GM12878 (cell line): ENCODE measurements at regions not wholly inside any gene's neighbourhood (a gene's known extent, or its start where the extent isn't known, plus 50 kb on each side); places are given as distances from the start of the nearest gene placed in this dataset.

Experiments used
- CEBPB ChIP-seq, 2 experiments: fragments of 150-350 bp in 1 of 2; IDR thresholded peaks; 2 replicates each; pipeline ENCODE4 v1.6.1; 2012 to 2014; ENCODE audit warnings: low read depth in 2 of 2, low read length in 2 of 2, borderline replicate concordance in 1 of 2, inconsistent platforms in 1 of 2
- EZH2 ChIP-seq: IDR thresholded peaks from 2 replicates; pipeline ENCODE4 v1.6.1; 2012; ENCODE audit warnings: low read depth, mild to moderate bottlenecking, control low read depth, inconsistent platforms, low read length, borderline replicate concordance; ENCODE audit not compliant: control insufficient read depth
- FOS ChIP-seq: IDR thresholded peaks from 3 replicates; pipeline ENCODE4 v1.6.1; 2011; ENCODE audit warnings: borderline replicate concordance; ENCODE audit not compliant: insufficient read length; ENCODE audit errors: extremely low read depth
- FOXM1 ChIP-seq: IDR thresholded peaks from 2 replicates; pipeline ENCODE4 v1.6.1; 2012; ENCODE audit warnings: low read depth, mild to moderate bottlenecking, inconsistent platforms, low read length, moderate library complexity
- MTA3 ChIP-seq: IDR thresholded peaks from 2 replicates; pipeline ENCODE4 v1.6.1; 2012; ENCODE audit warnings: low read length, inconsistent platforms, borderline replicate concordance
- RBBP5 ChIP-seq: fragments of 200-600 bp; sonication (generic); conservative IDR thresholded peaks from 2 replicates; pipeline ENCODE4 v1.6.1; 2016
- TF ChIP-seq, protein P1 (sequence below), 3 experiments: IDR thresholded peaks in 2 of 3; conservative IDR thresholded peaks in 1 of 3; 2 replicates each; pipeline ENCODE4 v1.5.1; 2011; ENCODE audit warnings: low read depth in 3 of 3, low read length in 3 of 3, mild to moderate bottlenecking in 3 of 3, control low read depth in 2 of 3, moderate library complexity in 2 of 3, inconsistent platforms in 1 of 3, mixed read lengths in 1 of 3; ENCODE audit not compliant: control insufficient read depth in 2 of 3, insufficient read depth in 1 of 3; ENCODE audit errors: extremely low read depth in 1 of 3
- TF ChIP-seq, protein P2 (sequence below): fragments of 450-650 bp; IDR thresholded peaks from 2 replicates; pipeline ENCODE4 v1.6.1; 2017; ENCODE audit warnings: antibody characterized with exemption, mild to moderate bottlenecking, moderate library complexity

DNA sequence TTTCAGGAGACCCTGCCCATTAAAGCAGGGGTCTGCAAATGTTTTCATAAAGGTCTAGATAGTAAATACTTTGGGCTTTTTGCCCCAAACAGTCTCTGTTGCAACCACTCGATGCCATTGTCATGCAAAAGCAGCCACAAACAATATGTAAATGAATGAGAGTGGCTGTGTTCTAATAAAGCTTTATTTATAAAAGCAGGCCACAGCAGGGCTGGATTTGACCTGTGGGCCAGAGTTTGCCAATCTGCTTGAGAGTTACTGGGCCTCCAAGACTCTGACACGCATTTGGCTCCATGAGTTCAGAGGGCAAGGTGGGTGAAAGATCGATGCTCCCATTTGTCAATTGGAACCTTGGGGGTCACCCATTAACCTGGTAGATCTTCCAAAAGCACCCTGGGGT lies 217.3 kb upstream of the SDK2 start:
- TF ChIP-seq RBBP5 = no peak
- TF ChIP-seq EZH2 = no peak
- no peak for TF ChIP-seq FOS
- TF ChIP-seq FOXM1 = no peak
- TF ChIP-seq, protein P1, sequence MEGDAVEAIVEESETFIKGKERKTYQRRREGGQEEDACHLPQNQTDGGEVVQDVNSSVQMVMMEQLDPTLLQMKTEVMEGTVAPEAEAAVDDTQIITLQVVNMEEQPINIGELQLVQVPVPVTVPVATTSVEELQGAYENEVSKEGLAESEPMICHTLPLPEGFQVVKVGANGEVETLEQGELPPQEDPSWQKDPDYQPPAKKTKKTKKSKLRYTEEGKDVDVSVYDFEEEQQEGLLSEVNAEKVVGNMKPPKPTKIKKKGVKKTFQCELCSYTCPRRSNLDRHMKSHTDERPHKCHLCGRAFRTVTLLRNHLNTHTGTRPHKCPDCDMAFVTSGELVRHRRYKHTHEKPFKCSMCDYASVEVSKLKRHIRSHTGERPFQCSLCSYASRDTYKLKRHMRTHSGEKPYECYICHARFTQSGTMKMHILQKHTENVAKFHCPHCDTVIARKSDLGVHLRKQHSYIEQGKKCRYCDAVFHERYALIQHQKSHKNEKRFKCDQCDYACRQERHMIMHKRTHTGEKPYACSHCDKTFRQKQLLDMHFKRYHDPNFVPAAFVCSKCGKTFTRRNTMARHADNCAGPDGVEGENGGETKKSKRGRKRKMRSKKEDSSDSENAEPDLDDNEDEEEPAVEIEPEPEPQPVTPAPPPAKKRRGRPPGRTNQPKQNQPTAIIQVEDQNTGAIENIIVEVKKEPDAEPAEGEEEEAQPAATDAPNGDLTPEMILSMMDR (IDR thresholded peaks at IDR 0.05 in 2 of 3, conservative IDR thresholded peaks at IDR 0.05 in 1 of 3; ENCODE audit: control insufficient read depth in 2 of 3, extremely low read depth in 1 of 3, insufficient read depth in 1 of 3, low read depth in 3 of 3, low read length in 3 of 3) = no peak
- TF ChIP-seq, protein P2, sequence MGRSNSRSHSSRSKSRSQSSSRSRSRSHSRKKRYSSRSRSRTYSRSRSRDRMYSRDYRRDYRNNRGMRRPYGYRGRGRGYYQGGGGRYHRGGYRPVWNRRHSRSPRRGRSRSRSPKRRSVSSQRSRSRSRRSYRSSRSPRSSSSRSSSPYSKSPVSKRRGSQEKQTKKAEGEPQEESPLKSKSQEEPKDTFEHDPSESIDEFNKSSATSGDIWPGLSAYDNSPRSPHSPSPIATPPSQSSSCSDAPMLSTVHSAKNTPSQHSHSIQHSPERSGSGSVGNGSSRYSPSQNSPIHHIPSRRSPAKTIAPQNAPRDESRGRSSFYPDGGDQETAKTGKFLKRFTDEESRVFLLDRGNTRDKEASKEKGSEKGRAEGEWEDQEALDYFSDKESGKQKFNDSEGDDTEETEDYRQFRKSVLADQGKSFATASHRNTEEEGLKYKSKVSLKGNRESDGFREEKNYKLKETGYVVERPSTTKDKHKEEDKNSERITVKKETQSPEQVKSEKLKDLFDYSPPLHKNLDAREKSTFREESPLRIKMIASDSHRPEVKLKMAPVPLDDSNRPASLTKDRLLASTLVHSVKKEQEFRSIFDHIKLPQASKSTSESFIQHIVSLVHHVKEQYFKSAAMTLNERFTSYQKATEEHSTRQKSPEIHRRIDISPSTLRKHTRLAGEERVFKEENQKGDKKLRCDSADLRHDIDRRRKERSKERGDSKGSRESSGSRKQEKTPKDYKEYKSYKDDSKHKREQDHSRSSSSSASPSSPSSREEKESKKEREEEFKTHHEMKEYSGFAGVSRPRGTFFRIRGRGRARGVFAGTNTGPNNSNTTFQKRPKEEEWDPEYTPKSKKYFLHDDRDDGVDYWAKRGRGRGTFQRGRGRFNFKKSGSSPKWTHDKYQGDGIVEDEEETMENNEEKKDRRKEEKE = no peak
- TF ChIP-seq CEBPB (IDR thresholded peaks at IDR 0.05; ENCODE audit: borderline replicate concordance in 1 of 2, low read depth in 2 of 2, low read length in 2 of 2) = no peak
- TF ChIP-seq MTA3 = no peak
